K562 (cell line): ENCODE measurements at regions not wholly inside any gene's neighbourhood (a gene's known extent, or its start where the extent isn't known, plus 50 kb on each side); places are given as distances from the start of the nearest gene placed in this dataset.

Source experiments
- ARID2 ChIP-seq: fragments of 450-650 bp; IDR thresholded peaks from 2 replicates; pipeline ENCODE4 v1.6.1; 2017; ENCODE audit warnings: antibody characterized with exemption, mild to moderate bottlenecking
- FOSL1 ChIP-seq: fragments of 200-800 bp; sonication (Bioruptor generic); conservative IDR thresholded peaks from 2 replicates; pipeline ENCODE4 v1.6.1; 2016; ENCODE audit warnings: missing genetic modification characterization, missing compliant biosample characterization
- IFI16 ChIP-seq: fragments of 250-450 bp; sonication (Bioruptor Pico); IDR thresholded peaks from 2 replicates; pipeline ENCODE4 v2.1.2; 2022; ENCODE audit warnings: mild to moderate bottlenecking, inconsistent platforms
- KDM2B ChIP-seq: fragments of 250-450 bp; sonication (Bioruptor Pico); IDR thresholded peaks from 2 replicates; pipeline ENCODE4 v1.8.0; 2021; ENCODE audit warnings: mild to moderate bottlenecking, moderate library complexity
- KLF6 ChIP-seq: fragments of 250-450 bp; sonication (Bioruptor Pico); IDR thresholded peaks from 2 replicates; pipeline ENCODE4 v1.4.0; 2020; ENCODE audit warnings: mild to moderate bottlenecking, moderate library complexity, borderline replicate concordance
- NCOA1 ChIP-seq: fragments of 450-650 bp; IDR thresholded peaks from 2 replicates; pipeline ENCODE4 v1.6.1; 2016; ENCODE audit warnings: low read depth
- RFX5 ChIP-seq: IDR thresholded peaks from 2 replicates; pipeline ENCODE4 v1.6.1; 2011; ENCODE audit warnings: low read depth, mild to moderate bottlenecking, improper control_type of control experiment, low read length
- SAFB2 ChIP-seq: fragments of 200-400 bp; formaldehyde crosslinking; IDR thresholded peaks from 2 replicates; pipeline ENCODE4 v1.6.1; 2018; ENCODE audit warnings: borderline replicate concordance, low read length, low read depth, moderate library complexity; ENCODE audit not compliant: severe bottlenecking
- ZNF780A ChIP-seq: fragments of 250-450 bp; sonication (Bioruptor Pico); IDR thresholded peaks from 2 replicates; pipeline ENCODE4 v1.5.0; 2021; ENCODE audit warnings: mild to moderate bottlenecking
- ZNF830 ChIP-seq: fragments of 250-450 bp; sonication (Bioruptor Pico); IDR thresholded peaks from 2 replicates; pipeline ENCODE4 v1.5.0; 2021; ENCODE audit warnings: mild to moderate bottlenecking
- TF ChIP-seq, protein P1 (sequence below): sonication (generic); formaldehyde crosslinking; IDR thresholded peaks from 2 replicates; pipeline ENCODE4 v1.9.0; 2022; ENCODE audit warnings: mild to moderate bottlenecking, missing genetic modification reagents
- TF ChIP-seq, protein P2 (sequence below): fragments of 450-650 bp; IDR thresholded peaks from 2 replicates; pipeline ENCODE4 v1.6.1; 2016; ENCODE audit warnings: antibody characterized with exemption
- TF ChIP-seq, protein P3 (sequence below), 3 experiments: fragments of 200-800 bp in 1 of 3; fragments of 250-450 bp in 1 of 3; fragments of 450-650 bp in 1 of 3; sonication (Bioruptor Pico) in 1 of 3; sonication (Bioruptor generic) in 1 of 3; formaldehyde crosslinking in 1 of 3; IDR thresholded peaks; 2 replicates each; pipeline versions ENCODE4 v1.6.1 to v1.8.0; 2016 to 2022; ENCODE audit warnings: mild to moderate bottlenecking in 2 of 3, missing genetic modification characterization in 2 of 3, missing compliant biosample characterization in 1 of 3, moderate library complexity in 1 of 3
- TF ChIP-seq, protein P4 (sequence below): fragments of 250-450 bp; sonication (Bioruptor Pico); IDR thresholded peaks from 2 replicates; pipeline ENCODE4 v1.8.0; 2022; ENCODE audit warnings: moderate library complexity, mild to moderate bottlenecking, inconsistent platforms

DNA sequence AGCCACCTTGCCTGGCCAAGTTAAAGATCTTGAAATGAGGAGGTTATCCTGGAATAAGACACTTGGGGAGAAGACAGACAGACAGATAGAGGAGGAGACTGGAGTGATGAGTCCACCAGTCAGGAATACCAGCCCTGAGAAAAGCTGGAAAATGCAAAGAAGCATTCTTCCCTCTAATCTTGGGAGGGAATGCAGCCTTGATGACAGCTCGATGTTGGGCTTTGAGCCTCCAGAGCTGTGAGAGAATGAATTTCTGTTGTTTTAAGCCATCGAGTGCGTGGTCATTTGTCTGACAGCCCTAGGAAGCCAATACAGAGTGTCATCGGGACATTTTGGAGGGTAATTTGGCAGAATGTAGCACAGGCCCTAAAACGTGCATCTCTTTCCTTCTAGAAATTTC is 199.1 kb upstream of the IER5L start (continued):
- TF ChIP-seq ZNF830 (CRISPR knock-in tag), result no peak
- no peak for TF ChIP-seq KLF6 (CRISPR knock-in tag)
- TF ChIP-seq, protein P1, sequence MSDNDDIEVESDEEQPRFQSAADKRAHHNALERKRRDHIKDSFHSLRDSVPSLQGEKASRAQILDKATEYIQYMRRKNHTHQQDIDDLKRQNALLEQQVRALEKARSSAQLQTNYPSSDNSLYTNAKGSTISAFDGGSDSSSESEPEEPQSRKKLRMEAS (CRISPR knock-in tag), result no peak
- TF ChIP-seq KDM2B (CRISPR knock-in tag), result no peak
- no peak for TF ChIP-seq ZNF780A (CRISPR knock-in tag)
- no peak for TF ChIP-seq IFI16 (CRISPR knock-in tag)
- no peak for TF ChIP-seq FOSL1 (tag)
- TF ChIP-seq ARID2, result no peak
- no peak for TF ChIP-seq RFX5
- TF ChIP-seq, protein P2, sequence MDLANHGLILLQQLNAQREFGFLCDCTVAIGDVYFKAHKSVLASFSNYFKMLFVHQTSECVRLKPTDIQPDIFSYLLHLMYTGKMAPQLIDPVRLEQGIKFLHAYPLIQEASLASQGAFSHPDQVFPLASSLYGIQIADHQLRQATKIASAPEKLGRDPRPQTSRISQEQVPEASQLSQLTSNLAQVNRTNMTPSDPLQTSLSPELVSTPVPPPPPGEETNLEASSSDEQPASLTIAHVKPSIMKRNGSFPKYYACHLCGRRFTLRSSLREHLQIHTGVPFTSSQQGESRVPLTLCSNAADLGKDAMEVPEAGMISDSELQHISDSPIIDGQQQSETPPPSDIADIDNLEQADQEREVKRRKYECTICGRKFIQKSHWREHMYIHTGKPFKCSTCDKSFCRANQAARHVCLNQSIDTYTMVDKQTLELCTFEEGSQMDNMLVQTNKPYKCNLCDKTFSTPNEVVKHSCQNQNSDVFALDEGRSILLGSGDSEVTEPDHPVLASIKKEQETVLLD, result no peak
- no peak for TF ChIP-seq SAFB2
- TF ChIP-seq, protein P3, sequence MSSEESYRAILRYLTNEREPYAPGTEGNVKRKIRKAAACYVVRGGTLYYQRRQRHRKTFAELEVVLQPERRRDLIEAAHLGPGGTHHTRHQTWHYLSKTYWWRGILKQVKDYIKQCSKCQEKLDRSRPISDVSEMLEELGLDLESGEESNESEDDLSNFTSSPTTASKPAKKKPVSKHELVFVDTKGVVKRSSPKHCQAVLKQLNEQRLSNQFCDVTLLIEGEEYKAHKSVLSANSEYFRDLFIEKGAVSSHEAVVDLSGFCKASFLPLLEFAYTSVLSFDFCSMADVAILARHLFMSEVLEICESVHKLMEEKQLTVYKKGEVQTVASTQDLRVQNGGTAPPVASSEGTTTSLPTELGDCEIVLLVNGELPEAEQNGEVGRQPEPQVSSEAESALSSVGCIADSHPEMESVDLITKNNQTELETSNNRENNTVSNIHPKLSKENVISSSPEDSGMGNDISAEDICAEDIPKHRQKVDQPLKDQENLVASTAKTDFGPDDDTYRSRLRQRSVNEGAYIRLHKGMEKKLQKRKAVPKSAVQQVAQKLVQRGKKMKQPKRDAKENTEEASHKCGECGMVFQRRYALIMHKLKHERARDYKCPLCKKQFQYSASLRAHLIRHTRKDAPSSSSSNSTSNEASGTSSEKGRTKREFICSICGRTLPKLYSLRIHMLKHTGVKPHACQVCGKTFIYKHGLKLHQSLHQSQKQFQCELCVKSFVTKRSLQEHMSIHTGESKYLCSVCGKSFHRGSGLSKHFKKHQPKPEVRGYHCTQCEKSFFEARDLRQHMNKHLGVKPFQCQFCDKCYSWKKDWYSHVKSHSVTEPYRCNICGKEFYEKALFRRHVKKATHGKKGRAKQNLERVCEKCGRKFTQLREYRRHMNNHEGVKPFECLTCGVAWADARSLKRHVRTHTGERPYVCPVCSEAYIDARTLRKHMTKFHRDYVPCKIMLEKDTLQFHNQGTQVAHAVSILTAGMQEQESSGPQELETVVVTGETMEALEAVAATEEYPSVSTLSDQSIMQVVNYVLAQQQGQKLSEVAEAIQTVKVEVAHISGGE (CRISPR knock-in tag; IDR thresholded peaks at IDR 0.05), result no peak
- TF ChIP-seq NCOA1, result no peak
- TF ChIP-seq, protein P4, sequence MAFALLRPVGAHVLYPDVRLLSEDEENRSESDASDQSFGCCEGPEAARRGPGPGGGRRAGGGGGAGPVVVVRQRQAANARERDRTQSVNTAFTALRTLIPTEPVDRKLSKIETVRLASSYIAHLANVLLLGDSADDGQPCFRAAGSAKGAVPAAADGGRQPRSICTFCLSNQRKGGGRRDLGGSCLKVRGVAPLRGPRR (CRISPR knock-in tag), result no peak
